HepG2 (cell line): ENCODE measurements at regions not wholly inside any gene's neighbourhood (a gene's known extent, or its start where the extent isn't known, plus 50 kb on each side); places are given as distances from the start of the nearest gene placed in this dataset.

Experiments
- ELF1 ChIP-seq: sonication (generic); formaldehyde crosslinking; IDR thresholded peaks from 2 replicates; pipeline ENCODE4 v1.4.0; 2020; ENCODE audit warnings: missing genetic modification reagents
- EZH2 ChIP-seq: conservative IDR thresholded peaks from 2 replicates; pipeline ENCODE4 v1.6.1; 2012; ENCODE audit warnings: mild to moderate bottlenecking, low read depth, low read length, moderate library complexity
- GLI4 ChIP-seq: sonication (generic); formaldehyde crosslinking; IDR thresholded peaks from 2 replicates; pipeline ENCODE4 v1.5.1; 2020; ENCODE audit warnings: missing genetic modification reagents, mild to moderate bottlenecking, moderate library complexity, borderline replicate concordance
- HMGA1 ChIP-seq: sonication (generic); formaldehyde crosslinking; conservative IDR thresholded peaks from 2 replicates; pipeline ENCODE4 v1.4.0; 2020; ENCODE audit warnings: missing genetic modification reagents
- SP2 ChIP-seq: sonication (generic); formaldehyde crosslinking; IDR thresholded peaks from 2 replicates; pipeline ENCODE4 v1.5.1; 2020; ENCODE audit warnings: mild to moderate bottlenecking, missing genetic modification reagents
- STAT6 ChIP-seq: sonication (generic); formaldehyde crosslinking; IDR thresholded peaks from 2 replicates; pipeline ENCODE4 v1.4.0; 2020; ENCODE audit warnings: missing genetic modification reagents, mild to moderate bottlenecking, borderline replicate concordance
- TRIM22 ChIP-seq: fragments of 450-650 bp; IDR thresholded peaks from 2 replicates; pipeline ENCODE4 v1.6.1; 2017
- ZBTB8A ChIP-seq: sonication (generic); formaldehyde crosslinking; IDR thresholded peaks from 2 replicates; pipeline ENCODE4 v1.4.0; 2020; ENCODE audit warnings: mild to moderate bottlenecking, low read depth, missing genetic modification reagents, borderline replicate concordance
- ZNF224 ChIP-seq: sonication (generic); formaldehyde crosslinking; IDR thresholded peaks from 2 replicates; pipeline ENCODE4 v1.5.0; 2020; ENCODE audit warnings: mild to moderate bottlenecking, missing genetic modification reagents
- TF ChIP-seq, protein P1 (sequence below): sonication (generic); formaldehyde crosslinking; IDR thresholded peaks from 2 replicates; pipeline ENCODE4 v1.4.0; 2020; ENCODE audit warnings: missing genetic modification reagents

GRCh38 chr7:42991024-42991423 lies 58.8 kb downstream of the MRPL32 start:
- TF ChIP-seq SP2 (CRISPR knock-in tag) (no peak), EZH2 (no peak), ELF1 (CRISPR knock-in tag) (no peak), ZBTB8A (no peak), HMGA1 (CRISPR knock-in tag) (no peak), GLI4 (CRISPR knock-in tag) (no peak), STAT6 (CRISPR knock-in tag) (no peak), TRIM22 (no peak), ZNF224 (CRISPR knock-in tag) (no peak)
- TF ChIP-seq, protein P1, sequence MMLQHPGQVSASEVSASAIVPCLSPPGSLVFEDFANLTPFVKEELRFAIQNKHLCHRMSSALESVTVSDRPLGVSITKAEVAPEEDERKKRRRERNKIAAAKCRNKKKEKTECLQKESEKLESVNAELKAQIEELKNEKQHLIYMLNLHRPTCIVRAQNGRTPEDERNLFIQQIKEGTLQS = no peak
